SH-SY5Y (cell line): ENCODE measurements at regions not wholly inside any gene's neighbourhood (a gene's known extent, or its start where the extent isn't known, plus 50 kb on each side); places are given as distances from the start of the nearest gene placed in this dataset.

Experiments
- GATA2 ChIP-seq: IDR thresholded peaks from 2 replicates; pipeline ENCODE4 v1.6.1; 2011; ENCODE audit warnings: mild to moderate bottlenecking, low read depth, low read length
- GATA3 ChIP-seq: IDR thresholded peaks from 2 replicates; pipeline ENCODE4 v1.6.1; 2011; ENCODE audit warnings: low read depth, mild to moderate bottlenecking, low read length, moderate library complexity

DNA sequence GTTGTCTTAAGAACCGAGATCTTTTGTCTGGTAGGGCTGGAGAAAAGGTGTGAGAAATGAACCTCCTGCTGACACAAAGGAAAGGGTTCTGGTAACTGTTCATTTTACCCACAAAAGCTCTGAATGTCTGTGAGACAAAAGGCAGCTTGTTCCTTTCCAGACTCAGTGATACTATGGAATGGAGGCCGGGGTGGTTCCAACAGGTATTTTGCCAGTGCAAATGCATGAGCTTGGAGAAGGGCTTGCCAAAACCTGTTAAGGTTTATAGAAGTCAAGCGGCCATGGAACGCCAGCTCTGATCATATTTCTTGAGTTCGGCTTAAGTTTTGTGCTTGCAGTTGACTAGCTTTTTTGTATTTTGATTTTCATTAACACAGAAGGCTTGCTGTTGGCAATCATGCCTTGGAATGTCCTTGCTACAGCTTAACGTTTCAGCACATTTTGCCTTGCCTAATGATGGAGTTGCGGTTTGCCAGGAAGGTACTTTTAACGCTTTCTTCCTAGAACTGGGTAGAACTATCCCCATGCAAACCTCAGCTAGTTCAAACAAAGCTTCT is 328.6 kb downstream of the PIK3R1 start:
- TF ChIP-seq GATA2 (no peak), GATA3 (no peak)
